MCF 10A (cell line): ENCODE measurements at regions not wholly inside any gene's neighbourhood (a gene's known extent, or its start where the extent isn't known, plus 50 kb on each side); places are given as distances from the start of the nearest gene placed in this dataset.
"Not testable (repeated sequence)": the region's sequence is repeated elsewhere in the genome, so short reads cannot be mapped to it uniquely, and the experiment has no call there.

Experiments
- BruUV-seq: library from RNA; stranded (reverse); fragments of 400-500 nt; replicated peaks from 2 replicates; lab custom pipeline; 2021; lab: Mats Ljungman, UMichigan
- CTCF ChIA-PET: fragments of 300-600 bp; sonication (Branson Sonifier 250); formaldehyde crosslinking; extraction: SDS; loops from one replicate; lab custom pipeline; 2021; ENCODE audit warnings: antibody characterized with exemption, inconsistent platforms; lab: Yijun Ruan, JAX
- POLR2A ChIA-PET: fragments of 300-600, 350-650 bp; sonication (Branson Sonifier 250); formaldehyde crosslinking; extraction: SDS; loops from one replicate; lab custom pipeline; 2020; ENCODE audit warnings: antibody characterized with exemption, inconsistent platforms; lab: Yijun Ruan, JAX
- DNase-seq: peaks from one replicate; pipeline ENCODE4 v3.0.0-alpha.2; 2018; ENCODE audit not compliant: unreplicated experiment
- H3K27ac Mint-ChIP-seq: one replicate; pipeline ENCODE4 v1.8.0; 2022; ENCODE audit warnings: mild to moderate bottlenecking, low read depth, mixed read lengths; ENCODE audit not compliant: unreplicated experiment
- H3K27me3 Mint-ChIP-seq: one replicate; pipeline ENCODE4 v1.8.0; 2022; ENCODE audit warnings: mixed read lengths; ENCODE audit not compliant: insufficient read depth, unreplicated experiment
- H3K36me3 Mint-ChIP-seq: one replicate; pipeline ENCODE4 v1.8.0; 2022; ENCODE audit warnings: mild to moderate bottlenecking, moderate library complexity, mixed read lengths; ENCODE audit not compliant: insufficient read depth, unreplicated experiment
- H3K4me1 Mint-ChIP-seq: one replicate; pipeline ENCODE4 v1.8.0; 2022; ENCODE audit warnings: mixed read lengths; ENCODE audit not compliant: insufficient read depth, unreplicated experiment
- H3K4me3 Mint-ChIP-seq: one replicate; pipeline ENCODE4 v1.8.0; 2022; ENCODE audit warnings: mild to moderate bottlenecking, moderate library complexity, mixed read lengths; ENCODE audit not compliant: unreplicated experiment
- H3K9me3 Mint-ChIP-seq: one replicate; pipeline ENCODE4 v1.8.0; 2022; ENCODE audit warnings: mixed read lengths; ENCODE audit not compliant: unreplicated experiment
- CTCF ChIP-seq: fragments of 200-600 bp; IDR thresholded peaks from one replicate; pipeline ENCODE4 v1.8.0; 2022; ENCODE audit warnings: antibody characterized with exemption, mild to moderate bottlenecking; ENCODE audit not compliant: unreplicated experiment
- intact Hi-C: fragments of 100-400 bp; cut with micrococcal nuclease; formaldehyde crosslinking; loops from 2 replicates; pipeline ENCODE4 v1.14.1; 2022

- no peaks in the 10 kb centered on the region for H3K9me3 Mint-ChIP-seq
- no peaks in the 10 kb centered on the region for H3K27me3 Mint-ChIP-seq
- ChIA-PET POLR2A (interaction anchor here (0.9 to 2.6 kb wide), 3 partner anchors 9 to 403 kb away, joined by 3 to 20 read pairs (median 6); partner anchors contain the start of gene PHLDA1), CTCF (interaction anchor here (0.6 to 1.2 kb wide), 4 partner anchors 10 to 418 kb away, joined by 3 to 5 read pairs (median 4); no protein-coding TSS in a partner anchor)
- H3K36me3 Mint-ChIP-seq, result no peaks in the 10 kb centered on the region
- TF ChIP-seq CTCF, result no peak
- no peak overlapping the region for H3K27ac Mint-ChIP-seq
- intact Hi-C loops, result loop anchor here (10.0 kb wide), 1 partner anchor 96 kb away; no protein-coding TSS in a partner anchor
- no peak overlapping the region for H3K4me3 Mint-ChIP-seq
- DNase-seq, result no peak
- peaks cover 10% of the 10 kb centered on the region for H3K4me1 Mint-ChIP-seq
- BruUV-seq, result no TSS peak
Measured at GRCh38 chr12:75628511-75628910, 117.1 kb upstream of the KRR1 start.

- intact Hi-C loops, result loop anchor here (1.0 to 10.0 kb wide), 8 partner anchors 97 to 832 kb away; partner anchors contain the start of gene PHLDA1
- DNase-seq, result peak; percentile 97
- Mint-ChIP-seq H3K4me1 (peaks cover 24% of the 10 kb centered on the region), H3K9me3 (no peaks in the 10 kb centered on the region), H3K27me3 (no peaks in the 10 kb centered on the region), H3K36me3 (no peaks in the 10 kb centered on the region), H3K4me3 (no peak overlapping the region), H3K27ac (peak overlapping the region; percentile 82)
- CTCF ChIA-PET, result interaction anchor here (0.6 to 5.0 kb wide), 57 partner anchors 9 to 962 kb away, joined by 3 to 84 read pairs (median 4); partner anchors contain the start of genes BBS10 and PHLDA1
- no TSS peak for BruUV-seq
- peak; percentile 68 for TF ChIP-seq CTCF
- POLR2A ChIA-PET, result interaction anchor here (0.6 to 4.5 kb wide), 20 partner anchors 9 to 724 kb away, joined by 3 to 66 read pairs (median 3); partner anchors contain the start of genes BBS10 and PHLDA1
Measured at GRCh38 chr12:75623631-75624154, 112.3 kb upstream of the KRR1 start.

GRCh38 chr12:75622492-75622891 lies 111.1 kb upstream of the KRR1 start:
- no peaks in the 10 kb centered on the region for H3K27me3 Mint-ChIP-seq
- ChIA-PET POLR2A (interaction anchor here (0.7 to 4.5 kb wide), 5 partner anchors 135 to 726 kb away, joined by 3 to 66 read pairs (median 3); partner anchors contain the start of genes BBS10 and PHLDA1), CTCF (interaction anchor here (0.6 to 5.0 kb wide), 10 partner anchors 9 to 644 kb away, joined by 3 to 84 read pairs (median 4); partner anchors contain the start of gene PHLDA1)
- H3K27ac Mint-ChIP-seq, result peak overlapping the region; percentile 82
- TF ChIP-seq CTCF, result no peak
- no TSS peak for BruUV-seq
- no peaks in the 10 kb centered on the region for H3K36me3 Mint-ChIP-seq
- H3K9me3 Mint-ChIP-seq, result no peaks in the 10 kb centered on the region
- H3K4me3 Mint-ChIP-seq, result no peak overlapping the region
- intact Hi-C loops, result loop anchor here (2.0 to 10.0 kb wide), 3 partner anchors 96 to 355 kb away; no protein-coding TSS in a partner anchor
- peaks cover 24% of the 10 kb centered on the region for H3K4me1 Mint-ChIP-seq
- no peak for DNase-seq

- intact Hi-C loops, H3K27me3 Mint-ChIP-seq, POLR2A ChIA-PET, DNase-seq, H3K9me3 Mint-ChIP-seq, H3K36me3 Mint-ChIP-seq, H3K4me3 Mint-ChIP-seq, H3K27ac Mint-ChIP-seq, BruUV-seq: not testable (repeated sequence)
- H3K4me1 Mint-ChIP-seq, result peaks cover 17% of the 10 kb centered on the region
- CTCF ChIA-PET, result interaction anchor here (1.0 to 1.1 kb wide), 3 partner anchors 9 to 17 kb away, joined by 3 to 7 read pairs (median 4); no protein-coding TSS in a partner anchor
Measured at GRCh38 chr12:75614396-75614795, 103.0 kb upstream of the KRR1 start.
